Keratinocyte (primary cell): ENCODE measurements at regions not wholly inside any gene's neighbourhood (a gene's known extent, or its start where the extent isn't known, plus 50 kb on each side); places are given as distances from the start of the nearest gene placed in this dataset.

ENCODE experiments used
- DNase-seq: peaks from one replicate; pipeline ENCODE4 v3.0.0-alpha.2; 2011; ENCODE audit warnings: low read depth, missing footprints, low spot score
- FAIRE-seq: peaks from 2 replicates; lab custom pipeline; 2011; peaks lifted over from hg19 to GRCh38; lab: Jason Lieb, UNC
- H2AFZ ChIP-seq: 2 replicates; pipeline ENCODE4 v1.6.0; 2012; ENCODE audit warnings: low read length, control low read depth, inconsistent platforms; ENCODE audit not compliant: control insufficient read depth
- H3K27ac ChIP-seq: 2 replicates; pipeline ENCODE4 v1.5.1; 2011; ENCODE audit warnings: low read length; ENCODE audit not compliant: control insufficient read depth, insufficient read depth
- H3K27me3 ChIP-seq: 3 replicates; pipeline ENCODE4 v1.6.0; 2011; ENCODE audit warnings: low read length; ENCODE audit not compliant: control insufficient read depth, insufficient read depth; ENCODE audit errors: extremely low read depth
- H3K36me3 ChIP-seq, 2 experiments: 2 replicates in 1 of 2; 3 replicates in 1 of 2; pipeline ENCODE4 v1.5.1; 2011; ENCODE audit warnings: low read length in 2 of 2, mild to moderate bottlenecking in 1 of 2; ENCODE audit not compliant: control insufficient read depth in 2 of 2, insufficient read depth in 2 of 2; ENCODE audit errors: extremely low read depth in 1 of 2
- H3K4me1 ChIP-seq: 3 replicates; pipeline ENCODE4 v1.5.1; 2011; ENCODE audit warnings: low read length; ENCODE audit not compliant: control insufficient read depth, insufficient read depth; ENCODE audit errors: extremely low read depth
- H3K4me2 ChIP-seq: 3 replicates; pipeline ENCODE4 v1.6.0; 2011; ENCODE audit warnings: low read depth, low read length; ENCODE audit not compliant: control insufficient read depth, insufficient read depth; ENCODE audit errors: extremely low read depth
- H3K4me3 ChIP-seq, 3 experiments: fragments of 200-600 bp in 1 of 3; sonication (generic) in 1 of 3; 2 replicates in 2 of 3; 3 replicates in 1 of 3; pipeline ENCODE4 v1.5.1; 2011 to 2016; ENCODE audit warnings: low read length in 3 of 3, mild to moderate bottlenecking in 3 of 3, control low read depth in 2 of 3, inconsistent platforms in 1 of 3, low read depth in 1 of 3, mixed read lengths in 1 of 3, mixed run types in 1 of 3, moderate library complexity in 1 of 3; ENCODE audit not compliant: control insufficient read depth in 2 of 3, insufficient read depth in 2 of 3; ENCODE audit errors: extremely low read depth in 1 of 3
- H3K79me2 ChIP-seq: 2 replicates; pipeline ENCODE4 v1.6.0; 2012; ENCODE audit warnings: low read length; ENCODE audit not compliant: control insufficient read depth, insufficient read depth
- H3K9ac ChIP-seq: 3 replicates; pipeline ENCODE4 v1.6.0; 2011; ENCODE audit warnings: low read length; ENCODE audit not compliant: control insufficient read depth, insufficient read depth; ENCODE audit errors: extremely low read depth
- H3K9me1 ChIP-seq: 3 replicates; pipeline ENCODE4 v1.6.0; 2011; ENCODE audit warnings: low read length; ENCODE audit not compliant: control insufficient read depth, insufficient read depth; ENCODE audit errors: extremely low read depth
- H3K9me3 ChIP-seq: 2 replicates; pipeline ENCODE4 v1.5.1; 2012; ENCODE audit warnings: low read depth, low read length; ENCODE audit not compliant: control insufficient read depth
- H4K20me1 ChIP-seq: 3 replicates; pipeline ENCODE4 v1.6.0; 2011; ENCODE audit warnings: low read length; ENCODE audit not compliant: control insufficient read depth, insufficient read depth; ENCODE audit errors: extremely low read depth
- CTCF ChIP-seq, 3 experiments: IDR thresholded peaks in 1 of 3; conservative IDR thresholded peaks in 1 of 3; optimal IDR thresholded peaks in 1 of 3; 2 replicates in 2 of 3; 3 replicates in 1 of 3; pipeline versions ENCODE3 to v1.5.1; 2011; ENCODE audit warnings: low read length in 3 of 3, mild to moderate bottlenecking in 3 of 3, moderate library complexity in 2 of 3, control low read depth in 1 of 3, inconsistent platforms in 1 of 3; ENCODE audit not compliant: insufficient read depth in 2 of 3; ENCODE audit errors: extremely low read depth in 1 of 3
- EZH2 ChIP-seq: IDR thresholded peaks from one replicate; pipeline ENCODE4 v1.6.1; 2012; ENCODE audit warnings: inconsistent platforms, mild to moderate bottlenecking, low read length, moderate library complexity
- dilution Hi-C: fragments of 300-500 bp; cut with MboI; formaldehyde crosslinking; loops from one replicate; pipeline ENCODE4 v1.7.0; 2020; ENCODE audit warnings: low sequenced_read_pairs; ENCODE audit not compliant: extremely low pct_ligation_motif_present

- Histone ChIP-seq H3K27ac (no peak overlapping the region), H2AFZ (no peak overlapping the region), H3K9ac (no peak overlapping the region), H3K27me3 (no peaks in the 10 kb centered on the region), H3K9me1 (no peaks in the 10 kb centered on the region), H3K4me2 (no peak overlapping the region), H3K4me1 (peaks cover 3% of the 10 kb centered on the region), H3K36me3 (no peaks in the 10 kb centered on the region), H3K9me3 (no peaks in the 10 kb centered on the region), H3K4me3 (no peak overlapping the region), H4K20me1 (no peaks in the 10 kb centered on the region), H3K79me2 (no peaks in the 10 kb centered on the region)
- FAIRE-seq (no peak), DNase-seq (no peak)
- TF ChIP-seq EZH2 (no peak), CTCF (optimal IDR thresholded peaks at IDR 0.05 in 1 of 3, IDR thresholded peaks at IDR 0.05 in 1 of 3, conservative IDR thresholded peaks at IDR 0.05 in 1 of 3; ENCODE audit: extremely low read depth in 1 of 3, insufficient read depth in 2 of 3, low read length in 3 of 3) (no peak)
- dilution Hi-C loops = no loop called here
These were observed 148.7 kb upstream of the PRMT6 start for GRCh38 chr1:106907795-106908194.

- no peak overlapping the region for H3K27ac ChIP-seq
- H3K4me3 ChIP-seq = no peak overlapping the region
- no peak overlapping the region for H3K9ac ChIP-seq
- no peak for FAIRE-seq
- dilution Hi-C loops = no loop called here
- H2AFZ ChIP-seq = no peak overlapping the region
- peaks cover 3% of the 10 kb centered on the region for H3K4me1 ChIP-seq
- H3K9me3 ChIP-seq = no peaks in the 10 kb centered on the region
- H3K79me2 ChIP-seq = no peaks in the 10 kb centered on the region
- H3K4me2 ChIP-seq = no peak overlapping the region
- no peaks in the 10 kb centered on the region for H3K27me3 ChIP-seq
- TF ChIP-seq EZH2 (no peak), CTCF (optimal IDR thresholded peaks at IDR 0.05 in 1 of 3, IDR thresholded peaks at IDR 0.05 in 1 of 3, conservative IDR thresholded peaks at IDR 0.05 in 1 of 3; ENCODE audit: extremely low read depth in 1 of 3, insufficient read depth in 2 of 3, low read length in 3 of 3) (no peak)
- no peaks in the 10 kb centered on the region for H3K36me3 ChIP-seq
- H3K9me1 ChIP-seq = no peaks in the 10 kb centered on the region
- H4K20me1 ChIP-seq = no peaks in the 10 kb centered on the region
- no peak for DNase-seq
These were observed 147.8 kb upstream of the PRMT6 start for GRCh38 chr1:106908689-106909088.
